ENCODE measurements at regions not wholly inside any gene's neighbourhood (a gene's known extent, or its start where the extent isn't known, plus 50 kb on each side); places are given as distances from the start of the nearest gene placed in this dataset.

- peaks cover 3% of the 10 kb centered on the region for H3K4me1 Mint-ChIP-seq (ENCODE audit: low read depth)
- ATAC-seq (no peak), DNase-seq (no peak)
- H3K9me3 Mint-ChIP-seq: peaks cover 10% of the 10 kb centered on the region
- peaks cover 7% of the 10 kb centered on the region for H3K27me3 Mint-ChIP-seq (ENCODE audit: low read depth)
- no peak overlapping the region for H3K4me3 Mint-ChIP-seq
- H3K36me3 Mint-ChIP-seq (ENCODE audit: insufficient read depth): no peaks in the 10 kb centered on the region
Measured at GRCh38 chr20:17795003-17795402, 95.2 kb downstream of the BANF2 start.

DNA sequence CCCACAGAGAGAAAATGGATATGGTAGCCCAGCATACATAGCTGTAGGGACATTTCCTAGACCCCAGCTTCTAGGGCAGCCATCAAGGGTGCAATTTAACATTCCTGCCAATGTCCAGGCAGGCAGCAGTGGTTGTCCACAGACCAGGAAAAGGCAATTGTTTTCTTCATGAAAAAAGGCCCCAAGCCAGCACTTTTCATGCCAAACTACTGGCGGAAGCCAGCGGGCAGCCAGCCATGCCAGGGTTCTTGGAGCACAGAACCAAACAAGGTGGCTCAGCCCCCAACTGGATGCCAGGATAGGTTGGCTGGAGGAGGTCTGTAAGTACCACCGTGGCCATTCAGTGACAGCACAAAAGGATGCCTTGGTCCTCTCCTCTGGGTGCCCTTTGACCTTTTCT, 94.6 kb downstream of the BANF2 start:
- Mint-ChIP-seq H3K4me1 (ENCODE audit: low read depth) (peaks cover 3% of the 10 kb centered on the region), H3K4me3 (no peak overlapping the region), H3K27me3 (ENCODE audit: low read depth) (peaks cover 7% of the 10 kb centered on the region), H3K9me3 (peaks cover 7% of the 10 kb centered on the region), H3K36me3 (ENCODE audit: insufficient read depth) (no peaks in the 10 kb centered on the region)
- DNase-seq (no peak), ATAC-seq (no peak)

DNA sequence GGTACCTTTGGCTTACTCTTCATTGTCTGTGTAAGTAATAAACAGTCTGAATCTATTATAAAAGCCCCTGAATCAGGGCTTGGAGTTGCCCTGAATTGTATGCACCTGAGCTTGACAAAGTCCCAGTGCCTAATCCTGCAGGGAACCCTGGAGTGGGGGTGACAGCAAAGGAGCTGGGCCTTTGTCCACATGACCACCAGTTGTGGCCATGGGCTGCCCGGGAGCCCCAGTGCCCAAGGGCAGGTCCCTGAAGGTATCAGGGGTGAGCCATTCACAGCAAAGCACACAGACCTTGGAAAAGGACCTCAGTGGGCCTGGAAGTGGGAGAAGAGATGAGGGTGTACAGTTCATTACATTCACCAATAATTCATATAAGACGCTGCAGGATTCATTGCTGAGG, 94.2 kb downstream of the BANF2 start:
- peaks cover 7% of the 10 kb centered on the region for H3K27me3 Mint-ChIP-seq (ENCODE audit: low read depth)
- H3K9me3 Mint-ChIP-seq: peaks cover 7% of the 10 kb centered on the region
- ATAC-seq (no peak), DNase-seq (no peak)
- no peak overlapping the region for H3K4me3 Mint-ChIP-seq
- H3K4me1 Mint-ChIP-seq (ENCODE audit: low read depth): peaks cover 3% of the 10 kb centered on the region
- no peaks in the 10 kb centered on the region for H3K36me3 Mint-ChIP-seq (ENCODE audit: insufficient read depth)

DNA sequence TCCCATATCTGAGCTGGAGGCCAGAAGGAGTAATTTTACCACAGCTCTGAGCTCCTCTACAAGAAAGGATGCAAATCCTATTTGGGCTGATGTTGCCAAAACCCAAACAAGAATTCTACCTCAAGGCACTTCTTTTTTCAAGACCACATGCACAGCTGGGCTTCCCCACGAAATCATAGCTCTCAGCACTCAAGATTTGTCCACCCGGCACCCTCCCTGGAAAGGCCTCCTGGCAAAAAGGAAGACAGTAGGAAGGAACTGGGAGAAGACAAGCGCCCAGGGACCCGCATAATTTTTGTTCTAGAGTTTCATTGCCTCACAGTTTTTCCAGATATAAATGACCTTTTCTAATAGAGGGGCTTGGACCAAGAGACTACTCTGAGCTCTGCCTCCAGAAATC, 90.5 kb downstream of the BANF2 start:
- peaks cover 3% of the 10 kb centered on the region for H3K9me3 Mint-ChIP-seq
- ATAC-seq: no peak
- no peak overlapping the region for H3K4me3 Mint-ChIP-seq
- H3K4me1 Mint-ChIP-seq (ENCODE audit: low read depth): no peaks in the 10 kb centered on the region
- no peak for DNase-seq
- peaks cover 2% of the 10 kb centered on the region for H3K27me3 Mint-ChIP-seq (ENCODE audit: low read depth)
- H3K36me3 Mint-ChIP-seq (ENCODE audit: insufficient read depth): no peaks in the 10 kb centered on the region

DNA sequence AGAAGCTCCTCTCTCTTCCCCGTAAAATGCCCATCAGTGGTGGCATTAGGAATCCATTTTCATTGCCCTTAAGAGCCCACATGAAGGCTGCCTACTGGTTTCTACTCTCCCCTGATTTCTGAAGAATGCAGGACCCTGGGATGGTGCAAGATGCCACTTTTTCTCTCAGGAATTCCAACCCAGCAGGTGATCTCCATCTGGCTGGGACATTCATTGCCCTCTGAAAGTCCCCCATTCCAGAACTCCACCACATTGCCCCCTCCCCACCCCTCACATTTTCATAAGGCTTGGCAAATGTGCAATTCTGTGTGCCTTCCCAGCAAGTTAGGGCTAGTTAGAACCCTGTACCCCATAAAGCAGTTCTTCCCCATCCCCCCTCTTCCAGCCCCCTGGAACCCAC, 88.0 kb downstream of the BANF2 start:
- no peaks in the 10 kb centered on the region for H3K9me3 Mint-ChIP-seq
- ATAC-seq (no peak), DNase-seq (no peak)
- H3K4me1 Mint-ChIP-seq (ENCODE audit: low read depth): no peaks in the 10 kb centered on the region
- no peaks in the 10 kb centered on the region for H3K36me3 Mint-ChIP-seq (ENCODE audit: insufficient read depth)
- peaks cover 2% of the 10 kb centered on the region for H3K27me3 Mint-ChIP-seq (ENCODE audit: low read depth)
- no peak overlapping the region for H3K4me3 Mint-ChIP-seq

DNA sequence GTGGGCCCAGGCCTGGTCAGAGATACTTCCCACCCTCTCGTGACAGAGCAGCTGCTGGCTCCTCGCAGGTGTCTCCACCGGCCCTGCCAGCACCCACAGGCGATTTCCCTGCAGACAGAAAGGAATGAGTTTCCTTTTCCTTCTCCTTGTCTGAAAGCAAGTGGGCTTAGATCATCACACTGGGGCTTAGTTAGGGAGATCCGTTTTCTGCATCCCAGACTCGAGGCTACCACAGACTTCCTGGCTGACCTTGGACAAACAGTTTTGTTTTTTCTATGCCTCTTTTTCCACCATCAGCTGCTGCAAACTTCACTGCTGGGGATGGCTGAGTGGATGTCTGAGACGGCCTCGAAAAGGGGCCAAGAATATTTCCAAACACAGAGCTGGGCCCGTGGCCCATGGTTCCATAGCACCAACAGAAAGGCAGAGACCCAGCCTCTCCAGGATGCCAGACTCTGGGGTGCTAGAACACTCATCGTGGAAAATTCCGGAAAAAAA, 86.5 kb downstream of the BANF2 start:
- DNase-seq: no peak
- no peaks in the 10 kb centered on the region for H3K27me3 Mint-ChIP-seq (ENCODE audit: low read depth)
- no peaks in the 10 kb centered on the region for H3K36me3 Mint-ChIP-seq (ENCODE audit: insufficient read depth)
- no peak overlapping the region for H3K4me3 Mint-ChIP-seq
- H3K9me3 Mint-ChIP-seq: no peaks in the 10 kb centered on the region
- ATAC-seq: no peak
- no peaks in the 10 kb centered on the region for H3K4me1 Mint-ChIP-seq (ENCODE audit: low read depth)

Data from activated T-cell treated with anti-CD3 and anti-CD28 coated beads, Interleukin-2, amount 50 U/mL, for 4 hours (primary cell).